Activated effector memory CD4-positive, alpha-beta T cell treated with anti-CD3 and anti-CD28 coated beads, Interleukin-2, amount 50 U/mL, for 16 hours (primary cell): ENCODE measurements at regions not wholly inside any gene's neighbourhood (a gene's known extent, or its start where the extent isn't known, plus 50 kb on each side); places are given as distances from the start of the nearest gene placed in this dataset.
A peak's percentile ranks its signal among the peaks of the same experiment; 100 is the strongest.

Source experiments
- DNase-seq: peaks from one replicate; pipeline ENCODE4 v3.0.0-alpha.2; 2020

DNA sequence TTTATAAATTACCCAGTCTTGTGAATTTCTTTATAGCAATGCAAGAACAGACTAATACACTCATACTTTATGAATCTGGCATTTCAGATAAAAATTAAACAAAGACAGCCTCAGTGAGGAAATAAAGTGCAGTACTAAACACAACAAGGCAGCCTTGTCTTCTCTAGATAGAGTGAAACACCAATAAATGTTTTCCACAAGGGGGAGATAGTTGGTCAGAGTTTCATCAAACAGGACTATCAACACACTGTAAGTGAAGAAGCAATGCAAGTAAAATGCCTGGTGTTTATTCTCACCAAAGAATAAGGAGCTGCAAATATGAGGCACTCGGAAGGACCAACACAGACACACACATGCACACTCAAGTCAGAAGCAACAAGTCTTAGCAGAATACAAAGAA is 62.8 kb downstream of the FAM9B start:
- DNase-seq, result no peak

DNA sequence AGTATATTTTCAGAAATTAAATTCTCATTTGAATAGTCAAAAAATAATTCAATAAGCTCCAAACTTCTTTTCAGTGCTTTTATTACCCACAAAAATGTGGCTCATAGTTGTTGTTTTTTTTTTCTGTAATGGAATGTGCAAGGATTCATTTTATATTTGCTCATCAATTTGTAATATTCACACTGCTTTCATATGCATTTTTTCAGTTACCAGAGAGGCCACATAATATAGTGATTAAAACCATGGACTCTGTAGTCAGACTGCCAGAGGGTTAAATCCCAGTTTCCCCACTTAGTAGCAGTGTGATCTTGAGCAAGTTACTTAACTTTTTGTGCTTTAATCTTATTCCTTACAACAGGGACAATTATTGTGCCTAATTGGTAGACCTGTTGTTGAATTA is 64.5 kb downstream of the FAM9B start:
- DNase-seq, result no peak

DNA sequence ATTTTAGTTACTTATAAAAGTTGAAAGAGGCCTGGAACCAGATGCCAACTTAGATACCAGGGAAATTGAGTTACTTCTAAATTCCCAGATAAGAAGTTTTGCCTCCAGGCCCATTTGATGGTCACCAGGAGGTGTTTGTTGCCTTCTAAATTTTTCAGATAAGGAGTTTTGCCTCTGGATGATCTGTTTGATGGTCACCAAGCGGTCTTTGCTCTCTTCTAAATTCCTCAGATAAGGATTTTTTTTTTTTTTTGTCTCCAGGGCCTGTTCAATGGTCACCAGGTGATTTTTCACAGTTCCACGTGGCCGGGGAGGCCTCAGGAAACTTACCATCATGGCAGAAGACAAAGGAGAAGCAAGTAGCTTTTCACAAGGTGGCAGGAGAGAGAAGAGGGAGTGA is 66.5 kb downstream of the FAM9B start:
- DNase-seq, result no peak

DNA sequence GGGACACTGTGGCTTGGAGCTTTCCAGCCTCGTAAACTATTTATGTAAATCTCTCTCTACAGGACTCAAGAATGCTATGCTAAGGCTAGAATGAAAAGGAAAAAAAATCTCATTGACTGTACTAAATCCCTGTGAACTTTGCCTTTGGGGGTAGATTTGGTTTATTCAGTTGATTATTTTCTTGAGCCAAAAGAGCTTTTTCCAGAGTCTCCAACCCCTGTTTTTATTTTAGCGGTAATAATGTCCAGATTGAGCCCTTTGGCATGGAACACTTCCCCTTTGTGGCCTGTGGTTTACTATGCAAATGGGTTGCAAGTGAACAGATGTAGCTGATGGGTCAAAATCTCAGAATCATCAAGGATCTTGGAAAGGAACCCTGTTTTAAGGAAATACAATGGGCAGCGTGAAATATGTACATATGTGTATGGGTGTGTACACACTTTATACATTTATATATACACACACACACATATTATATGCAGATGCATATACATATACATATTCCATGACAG is 72.9 kb downstream of the FAM9B start:
- DNase-seq, result no peak

DNA sequence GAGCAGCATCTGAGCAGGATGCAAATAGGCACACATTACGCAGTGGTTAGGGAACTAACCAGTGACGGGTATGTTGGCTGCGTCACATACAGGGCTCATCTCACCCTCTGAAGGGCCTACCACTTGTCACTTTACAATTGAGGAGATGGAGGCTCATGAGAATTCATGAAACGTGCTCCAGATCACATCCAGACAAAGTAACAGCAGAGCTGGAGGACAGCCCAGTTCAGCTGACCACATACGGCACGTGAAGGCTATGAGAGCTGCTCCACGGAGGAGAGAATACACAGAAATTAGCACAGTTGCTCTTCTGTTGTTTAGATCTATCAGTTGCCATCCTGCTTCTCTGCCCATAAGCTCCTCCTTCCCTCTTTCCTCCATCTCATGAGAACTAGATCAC is 78.4 kb downstream of the FAM9B start:
- no peak for DNase-seq

DNA sequence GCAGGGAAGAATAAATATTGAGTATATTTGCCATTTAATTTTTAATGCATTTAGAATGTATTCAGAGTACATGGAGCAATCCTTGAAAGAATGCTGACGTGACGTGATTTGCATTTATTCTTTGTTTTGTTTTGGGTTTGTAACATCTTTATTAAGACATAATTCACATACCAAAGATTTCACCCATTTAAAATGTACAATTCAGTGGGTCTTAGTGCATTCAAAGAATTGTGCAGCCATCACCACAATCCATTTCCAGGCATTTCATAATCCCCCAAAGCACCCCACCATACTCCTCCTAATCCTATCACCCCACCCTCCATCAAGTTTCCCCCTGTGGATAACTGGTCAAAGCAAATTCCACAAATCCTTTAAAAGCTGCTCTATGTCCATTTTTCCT is 87.4 kb downstream of the FAM9B start:
- DNase-seq, result no peak

DNA sequence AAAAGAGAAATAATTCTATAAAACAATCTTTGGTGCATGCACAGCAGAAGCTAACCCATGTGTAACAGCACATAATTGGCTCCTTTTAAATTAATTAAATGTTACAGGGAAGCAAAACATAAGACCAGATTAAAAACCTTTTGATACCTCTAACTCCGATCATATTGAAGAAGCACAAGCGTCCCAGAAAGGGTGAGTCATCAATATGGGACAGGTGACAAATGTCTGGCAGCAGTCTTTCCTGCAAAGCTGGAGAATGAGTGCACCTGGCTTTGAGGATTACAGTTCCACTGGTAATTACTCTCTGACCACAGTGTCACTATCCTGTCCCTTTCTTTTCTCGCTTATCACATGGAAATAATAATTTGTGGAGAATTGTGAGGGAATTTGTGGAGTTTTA is 94.6 kb downstream of the FAM9B start:
- DNase-seq, result no peak

DNA sequence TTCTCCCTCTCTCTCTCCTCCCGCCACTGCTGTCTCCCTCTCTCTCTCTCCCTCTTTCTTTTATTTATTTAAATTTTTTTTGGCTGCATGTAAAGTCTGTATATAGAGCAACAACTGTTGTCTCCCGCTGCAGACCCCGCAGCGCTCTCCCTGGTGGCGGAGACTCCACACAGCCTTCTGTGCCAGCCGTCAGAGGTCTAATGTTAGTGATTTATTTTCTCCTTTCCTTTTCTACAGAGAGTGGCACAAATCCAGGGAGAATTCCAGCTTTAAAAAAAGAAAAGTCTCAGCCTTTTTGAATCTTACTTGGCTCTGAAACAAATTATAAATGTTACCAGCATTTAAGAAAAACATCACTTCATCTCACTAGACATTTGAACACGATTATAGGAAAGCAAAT is 106.2 kb downstream of the FAM9B start:
- no peak for DNase-seq

DNA sequence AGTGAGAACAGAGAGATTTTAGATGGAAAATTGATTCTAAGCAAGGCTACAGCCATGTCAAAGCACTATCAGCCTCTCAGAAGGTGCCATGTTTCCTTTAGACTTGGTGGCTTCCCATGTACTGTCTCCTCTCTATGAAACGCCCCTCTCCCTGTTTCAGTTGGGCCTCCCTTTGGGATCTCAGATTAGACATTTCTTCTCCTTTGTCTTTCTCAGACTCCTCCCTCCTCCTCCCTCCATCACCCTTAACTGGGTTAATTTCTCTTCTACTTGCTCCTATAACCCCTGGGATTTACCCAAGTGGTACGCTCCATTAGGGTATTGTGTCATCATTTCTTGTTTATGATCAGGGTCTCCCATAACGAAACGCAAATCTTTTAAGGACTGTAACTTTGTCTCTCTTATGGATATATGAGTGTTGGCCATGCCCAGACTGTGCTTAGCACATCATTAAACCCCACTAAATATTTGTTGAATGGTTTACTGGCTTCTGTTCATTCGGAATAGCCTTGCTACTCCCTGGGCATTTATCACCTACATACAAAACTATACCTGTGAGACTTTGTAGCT is 106.8 kb downstream of the FAM9B start:
- no peak for DNase-seq

DNA sequence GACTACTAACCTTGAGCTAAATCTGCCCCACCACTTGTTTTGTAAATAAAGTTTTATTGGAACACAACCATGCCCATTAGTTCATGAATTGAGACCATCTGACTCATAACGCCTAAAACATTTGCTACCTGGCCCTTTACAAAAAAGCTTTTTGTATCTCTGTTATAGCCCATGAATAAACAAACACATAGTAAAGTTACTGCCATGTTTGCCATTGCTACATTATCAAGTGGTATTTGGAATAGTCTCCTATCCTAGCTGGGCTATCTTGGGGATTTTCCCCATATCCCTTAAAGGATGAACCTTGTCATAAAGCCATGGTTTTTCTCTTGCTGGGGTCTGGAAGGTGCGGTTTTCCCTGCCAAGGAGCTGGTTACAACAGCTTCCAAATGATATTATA is 112.3 kb downstream of the FAM9B start:
- DNase-seq, result no peak

DNA sequence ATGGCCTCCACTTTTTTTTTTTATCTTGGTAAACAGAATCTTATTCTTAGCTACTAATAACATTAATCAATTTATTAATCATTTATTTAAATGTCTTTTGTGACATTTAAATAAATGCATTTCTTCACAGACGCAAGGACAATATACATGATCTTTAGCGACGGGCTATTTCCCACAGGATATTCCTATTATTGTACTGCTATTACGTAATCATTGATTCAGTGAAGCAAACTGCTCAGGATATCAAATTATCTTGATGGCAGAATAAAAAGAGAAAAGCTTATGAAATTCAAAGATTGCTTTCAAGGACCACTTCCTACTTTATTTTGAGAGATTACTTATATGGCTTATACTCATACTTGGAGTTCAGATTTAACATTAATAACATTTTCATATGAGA is 114.1 kb downstream of the FAM9B start:
- DNase-seq, result no peak

DNA sequence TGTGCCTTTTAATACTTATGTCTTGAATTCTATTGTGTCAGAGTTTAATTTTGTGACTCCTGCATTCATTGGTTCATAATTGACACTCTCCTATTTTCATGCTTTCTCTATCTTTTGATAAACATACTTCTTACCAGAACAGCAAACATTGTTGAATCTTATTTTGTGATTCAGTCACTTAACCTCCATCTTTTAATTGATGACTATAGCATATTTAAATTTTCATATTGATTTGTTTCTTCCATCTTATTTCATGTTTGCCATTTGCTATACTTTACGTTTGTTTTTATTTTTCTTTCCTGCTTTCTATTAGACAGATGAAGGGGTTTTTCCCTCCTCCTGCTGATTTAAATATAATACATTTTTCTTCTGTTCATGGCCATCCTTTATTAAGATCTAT is 115.5 kb upstream of the FAM9A start:
- no peak for DNase-seq

DNA sequence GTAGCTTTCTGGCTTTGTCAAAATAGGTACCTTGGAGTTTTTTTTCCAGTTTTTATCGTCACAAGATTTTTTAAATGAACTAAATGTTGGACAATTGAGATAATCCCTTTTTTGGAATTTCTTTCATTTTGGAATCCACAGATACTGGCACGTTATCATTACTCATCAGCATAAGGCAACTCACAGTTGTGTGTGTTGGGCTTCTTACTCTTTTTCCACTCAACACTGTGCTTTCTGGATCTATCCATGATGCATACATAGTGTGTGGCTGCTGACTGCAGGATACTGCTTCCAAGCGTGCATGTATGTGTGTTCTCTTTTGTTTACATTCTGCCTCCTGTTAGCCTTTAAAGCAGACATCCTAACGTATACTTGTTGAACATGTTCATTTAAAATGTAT is 113.5 kb upstream of the FAM9A start:
- no peak for DNase-seq

DNA sequence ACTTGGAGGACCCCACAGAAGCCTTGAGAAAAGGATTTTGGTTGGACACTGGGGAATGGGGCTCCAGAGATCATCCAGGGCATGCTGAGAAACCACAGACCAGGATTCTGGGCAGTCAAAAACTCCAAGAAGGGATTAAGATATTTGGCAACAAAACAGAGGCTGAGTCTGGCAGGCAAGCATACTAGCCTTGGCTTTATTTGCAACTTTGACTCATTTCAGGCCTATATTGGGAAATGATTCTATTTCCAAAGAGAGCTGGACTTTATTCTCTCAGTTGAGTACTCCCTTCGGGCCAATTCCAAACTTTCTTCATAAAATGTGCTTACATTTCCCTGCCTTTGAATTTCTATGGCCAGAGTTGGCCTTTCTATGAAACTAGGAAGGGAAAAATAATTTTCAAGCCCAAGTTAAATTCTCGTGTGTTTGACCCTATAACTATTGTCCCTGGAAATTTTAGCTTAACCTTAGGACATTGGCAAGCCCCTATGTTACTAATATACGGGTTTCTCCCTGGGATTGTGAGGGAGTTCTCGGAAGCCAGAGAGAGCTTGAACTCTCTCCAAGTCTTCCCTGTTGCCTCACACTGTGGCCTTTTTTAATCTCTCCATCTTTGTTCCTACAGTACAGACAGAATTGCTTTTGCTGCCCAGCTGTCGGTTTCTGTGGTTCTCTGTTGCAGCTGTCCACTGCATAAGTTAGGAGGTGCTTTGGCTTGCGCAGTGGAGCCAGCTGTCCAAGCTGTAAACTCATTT is 112.6 kb upstream of the FAM9A start:
- DNase-seq, result no peak

DNA sequence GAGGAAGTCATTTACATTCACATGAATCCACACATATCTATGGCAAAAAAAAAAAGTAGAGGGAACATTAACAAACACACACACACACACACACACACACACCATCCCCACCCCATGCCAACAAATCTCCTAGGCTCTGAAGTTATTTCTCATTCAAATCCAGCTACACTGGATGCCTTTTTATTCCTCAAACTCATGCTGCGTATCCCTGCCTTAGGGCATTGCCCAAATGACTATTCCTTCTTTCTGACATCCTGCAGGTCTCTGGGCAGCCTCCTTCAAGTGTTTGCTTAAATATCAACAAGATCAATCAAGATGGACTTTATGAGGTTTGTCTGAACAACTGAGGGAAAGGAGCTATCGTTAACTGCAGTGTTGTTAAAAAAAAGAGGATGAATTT is 106.5 kb upstream of the FAM9A start:
- DNase-seq, result no peak

DNA sequence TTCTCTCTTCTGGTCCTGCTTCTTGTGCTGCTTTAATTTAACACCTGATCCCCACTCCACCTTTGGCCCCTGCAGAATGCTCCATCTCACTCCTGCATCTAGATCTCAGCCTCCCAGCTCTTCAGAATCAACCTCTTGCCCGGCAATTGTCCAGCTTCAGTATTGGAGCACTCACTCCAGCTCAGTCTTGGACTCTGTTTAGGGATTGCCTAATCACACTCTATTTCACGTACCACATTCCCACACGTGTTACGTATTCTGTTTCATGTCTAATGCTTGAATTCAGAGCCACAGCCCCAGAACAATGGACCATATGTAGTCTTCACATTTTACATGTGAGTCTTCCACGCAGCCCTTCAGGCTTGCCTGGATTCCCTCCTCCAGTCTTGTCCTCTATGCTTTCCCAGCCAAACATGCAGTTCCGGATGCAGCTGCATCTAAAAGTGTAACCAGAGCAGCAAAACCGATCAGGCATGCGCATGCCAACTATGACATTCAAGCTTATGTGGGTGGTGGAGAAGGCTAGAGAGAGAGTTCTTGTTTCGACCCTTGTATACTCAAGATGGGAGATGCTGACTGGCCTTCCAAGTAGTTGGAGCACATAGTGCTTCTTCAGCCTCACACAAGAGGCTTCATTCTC is 105.2 kb upstream of the FAM9A start:
- no peak for DNase-seq

DNA sequence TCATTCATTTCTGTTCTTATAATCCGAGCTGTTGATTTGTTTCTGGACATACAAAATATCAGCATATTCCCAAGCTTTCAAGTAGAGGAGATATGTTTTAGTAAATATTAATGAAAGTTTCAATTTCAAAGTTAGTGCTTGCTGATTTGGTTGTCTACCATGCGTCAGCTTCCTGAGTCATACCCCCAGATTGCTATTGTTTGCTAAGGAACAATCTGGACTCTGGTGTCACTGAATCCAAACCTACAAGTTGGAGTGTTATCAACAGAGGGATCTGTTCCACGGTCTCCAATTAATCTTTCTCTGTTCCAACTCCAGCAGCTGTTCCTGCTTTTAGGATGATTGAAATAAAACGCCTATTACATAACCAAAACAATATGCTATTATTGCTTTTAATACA is 96.1 kb upstream of the FAM9A start:
- DNase-seq, result no peak

DNA sequence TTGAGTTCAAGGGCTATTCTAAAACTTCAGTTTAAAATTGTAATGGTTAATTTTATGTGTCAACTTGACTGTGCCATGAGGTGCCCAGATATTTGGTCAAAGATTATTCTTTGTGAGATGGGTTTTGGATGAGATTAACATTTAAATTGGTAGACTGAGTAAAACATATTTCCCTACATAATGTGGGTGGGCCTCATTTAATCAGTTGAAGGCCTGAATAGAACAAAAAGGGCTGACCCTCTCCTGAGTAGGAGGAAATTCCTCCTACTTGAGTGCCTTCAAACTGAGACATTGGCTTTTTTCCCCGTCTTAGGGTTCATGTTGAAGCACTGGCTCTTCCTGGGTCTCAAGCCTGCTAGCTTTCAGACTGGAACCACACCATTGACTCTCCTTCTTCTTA is 89.6 kb upstream of the FAM9A start:
- no peak for DNase-seq

DNA sequence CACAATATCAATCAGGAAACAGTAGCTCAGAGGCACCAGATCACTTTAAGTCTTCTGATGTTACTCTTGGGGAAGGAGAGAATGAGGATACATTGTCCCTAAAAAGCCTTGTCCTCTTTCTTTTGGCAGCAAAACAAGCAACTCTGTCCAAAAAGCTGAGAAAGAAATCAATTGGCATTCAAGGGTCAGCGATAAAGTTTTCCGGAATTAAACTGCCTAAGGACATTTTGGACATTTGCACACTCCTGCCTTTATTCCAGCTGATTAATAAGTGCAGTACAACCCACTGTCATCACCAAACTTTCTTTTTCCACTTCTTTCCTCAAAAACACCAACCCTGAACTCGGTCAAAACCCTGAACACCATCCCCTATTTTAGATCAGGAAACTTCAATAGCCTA is 85.8 kb upstream of the FAM9A start:
- no peak for DNase-seq

DNA sequence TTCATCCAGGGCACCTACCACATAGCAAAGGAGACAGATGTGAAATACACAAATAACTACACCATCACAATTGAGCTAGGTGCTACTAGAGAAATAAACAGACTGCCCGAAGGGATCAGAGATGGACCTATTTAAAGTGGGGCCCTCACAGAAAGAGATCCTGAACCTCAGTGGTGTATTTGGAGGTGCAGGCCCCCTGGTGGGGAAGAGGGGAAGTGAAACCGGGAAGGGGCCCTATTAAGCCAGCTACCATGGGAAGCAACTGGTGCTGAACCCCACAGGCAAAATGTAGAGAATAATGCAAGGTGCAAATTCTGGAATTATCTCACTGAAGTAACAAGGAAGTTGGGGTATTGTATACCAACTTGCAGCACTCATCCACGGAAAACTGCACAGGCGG is 78.6 kb upstream of the FAM9A start:
- DNase-seq, result peak; percentile 67

DNA sequence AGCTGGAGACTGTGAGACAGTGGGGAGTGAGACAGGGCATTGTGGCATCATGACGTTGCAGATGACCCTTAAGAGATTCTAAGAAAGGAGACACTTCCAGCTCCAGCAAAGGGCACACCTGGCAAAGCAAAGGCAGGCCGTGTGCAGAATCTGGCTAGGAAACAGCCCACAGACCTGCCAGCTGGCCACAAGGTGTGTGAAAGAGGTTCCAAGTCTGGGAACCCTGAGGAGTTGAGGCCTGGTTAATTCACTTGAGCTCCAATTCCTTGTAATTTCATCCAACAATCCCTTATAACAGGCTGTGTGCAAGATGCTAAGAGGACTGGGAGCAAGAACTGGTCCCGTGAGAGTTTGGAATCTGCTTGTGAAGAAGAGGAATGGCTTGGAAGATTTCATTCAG is 72.8 kb upstream of the FAM9A start:
- DNase-seq, result no peak

DNA sequence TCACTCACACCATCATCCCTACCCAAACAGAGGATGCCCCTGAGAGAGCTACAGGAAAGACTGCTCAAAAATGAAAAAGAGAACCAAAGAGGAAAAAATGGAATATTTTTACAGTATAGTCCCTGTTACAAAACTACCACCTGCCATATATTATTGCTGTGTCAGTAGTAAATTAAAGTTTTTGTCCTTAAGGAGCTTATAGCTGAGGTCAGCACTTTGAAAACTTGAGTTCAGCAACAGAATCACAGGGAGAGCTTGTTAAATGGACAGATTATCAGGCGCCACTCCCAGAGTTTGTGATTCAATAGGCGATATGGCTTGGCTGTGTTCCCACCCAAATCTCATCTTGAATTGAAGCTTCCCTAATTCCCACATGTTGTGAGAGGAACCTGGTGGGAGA is 71.9 kb upstream of the FAM9A start:
- DNase-seq, result no peak

DNA sequence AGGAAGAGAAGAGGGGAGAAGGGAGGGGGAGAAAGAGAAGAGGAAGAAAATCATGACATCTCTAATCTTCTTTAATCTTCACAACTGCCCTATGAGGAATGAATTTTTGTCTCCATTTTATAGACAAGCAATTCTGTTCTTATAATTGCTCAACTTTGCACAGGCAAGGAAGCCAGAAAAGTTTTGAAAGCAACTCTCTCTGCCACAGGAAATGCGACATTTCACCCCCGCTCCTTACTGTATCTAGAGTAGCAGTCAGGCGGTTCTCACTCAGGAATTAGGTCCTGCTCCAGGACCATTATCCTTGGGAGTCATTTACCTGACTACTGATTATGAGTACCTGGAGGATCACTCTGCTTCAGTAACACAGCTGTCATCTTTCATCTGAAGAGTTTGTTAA is 69.2 kb upstream of the FAM9A start:
- DNase-seq, result no peak

DNA sequence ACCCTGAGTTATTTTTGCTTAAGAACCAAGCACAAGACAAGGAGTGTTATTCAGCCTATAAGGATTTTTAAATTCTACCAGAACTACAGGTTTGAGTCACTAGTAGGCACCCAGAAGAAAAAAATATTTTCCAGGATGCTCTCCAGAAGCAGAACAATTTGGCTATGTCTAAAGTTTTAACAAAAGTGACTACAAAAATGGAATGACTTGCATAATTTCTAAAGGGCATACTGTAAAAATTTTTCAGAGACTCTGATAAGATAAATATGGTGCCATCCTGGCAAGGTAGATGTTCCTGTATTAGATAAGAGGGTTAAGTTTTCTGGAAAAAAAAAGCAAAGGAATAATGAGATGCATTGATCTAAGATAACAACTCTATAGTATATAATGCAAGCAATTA is 68.6 kb upstream of the FAM9A start:
- DNase-seq, result no peak

DNA sequence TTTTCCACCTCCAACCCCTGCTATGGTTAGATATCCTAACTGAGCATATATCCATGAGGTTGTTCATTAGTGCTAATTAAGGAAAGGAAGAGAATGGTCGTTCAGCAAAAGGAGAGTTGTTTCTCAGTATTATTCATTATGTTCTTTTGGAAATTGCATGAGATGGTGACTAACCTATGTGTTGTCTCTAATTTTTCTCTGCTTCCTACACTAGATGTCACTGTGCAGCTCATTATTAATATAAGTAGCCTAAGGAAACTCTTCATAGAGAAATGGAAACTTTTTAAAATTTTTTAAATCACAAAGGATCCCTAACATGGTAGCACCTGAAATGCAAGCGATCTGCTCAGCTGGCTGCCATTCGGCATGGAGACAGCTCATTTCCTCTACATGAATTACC is 67.7 kb upstream of the FAM9A start:
- no peak for DNase-seq
